H9 (cell line): ENCODE measurements at regions not wholly inside any gene's neighbourhood (a gene's known extent, or its start where the extent isn't known, plus 50 kb on each side); places are given as distances from the start of the nearest gene placed in this dataset.

Experiments
- DNase-seq: peaks from one replicate; pipeline ENCODE4 v3.0.0-alpha.2; 2017
- H2AFZ ChIP-seq: one replicate; pipeline ENCODE4 v1.6.1; 2013; ENCODE audit warnings: mild to moderate bottlenecking, low read length, control low read depth, moderate library complexity
- H2AK5ac ChIP-seq: 2 replicates; pipeline ENCODE4 v1.6.1; 2013; ENCODE audit warnings: low read length, control low read depth, mixed read lengths; ENCODE audit not compliant: insufficient read length
- H2BK120ac ChIP-seq: one replicate; pipeline ENCODE4 v1.6.1; 2013; ENCODE audit warnings: low read depth, mild to moderate bottlenecking, low read length, control low read depth, inconsistent platforms; ENCODE audit not compliant: poor library complexity, severe bottlenecking
- H2BK12ac ChIP-seq: 2 replicates; pipeline ENCODE4 v1.6.1; 2013; ENCODE audit warnings: low read length, control low read depth, mixed read lengths, low read depth; ENCODE audit not compliant: insufficient read length
- H2BK15ac ChIP-seq: 2 replicates; pipeline ENCODE4 v1.6.1; 2013; ENCODE audit warnings: low read depth, low read length, control low read depth
- H2BK20ac ChIP-seq: one replicate; pipeline ENCODE4 v1.6.1; 2013; ENCODE audit warnings: low read depth, mild to moderate bottlenecking, low read length, control low read depth, inconsistent platforms; ENCODE audit not compliant: poor library complexity, severe bottlenecking
- H2BK5ac ChIP-seq: 2 replicates; pipeline ENCODE4 v1.6.1; 2013; ENCODE audit warnings: low read length, control low read depth, mixed read lengths; ENCODE audit not compliant: insufficient read length
- H3K14ac ChIP-seq: 2 replicates; pipeline ENCODE4 v1.6.1; 2013; ENCODE audit warnings: low read length, control low read depth; ENCODE audit not compliant: insufficient read depth
- H3K18ac ChIP-seq: 2 replicates; pipeline ENCODE4 v1.6.1; 2013; ENCODE audit warnings: low read depth, mild to moderate bottlenecking, mixed read lengths, low read length, control low read depth; ENCODE audit not compliant: insufficient read length
- H3K23ac ChIP-seq: 2 replicates; pipeline ENCODE4 v1.6.1; 2013; ENCODE audit warnings: low read length, control low read depth, mixed read lengths, low read depth; ENCODE audit not compliant: insufficient read length
- H3K23me2 ChIP-seq: 2 replicates; pipeline ENCODE4 v1.6.1; 2013; ENCODE audit warnings: low read depth, mild to moderate bottlenecking, mixed read lengths, low read length, control low read depth; ENCODE audit not compliant: insufficient read length, poor library complexity, severe bottlenecking
- H3K27ac ChIP-seq: 2 replicates; pipeline ENCODE4 v1.5.1; 2013; ENCODE audit warnings: low read length, control low read depth, mixed read lengths, low read depth; ENCODE audit not compliant: insufficient read length
- H3K27me3 ChIP-seq: 2 replicates; pipeline ENCODE4 v1.6.1; 2013; ENCODE audit warnings: low read length, control low read depth, inconsistent platforms; ENCODE audit not compliant: insufficient read depth
- H3K4ac ChIP-seq: 2 replicates; pipeline ENCODE4 v1.6.1; 2013; ENCODE audit warnings: low read depth, mild to moderate bottlenecking, control low read depth, inconsistent platforms, low read length, moderate library complexity
- H3K4me1 ChIP-seq: 2 replicates; pipeline ENCODE4 v1.6.1; 2013; ENCODE audit warnings: low read length, control low read depth, inconsistent platforms; ENCODE audit not compliant: insufficient read depth
- H3K4me2 ChIP-seq: 2 replicates; pipeline ENCODE4 v1.6.1; 2013; ENCODE audit warnings: low read length, control low read depth, mixed read lengths; ENCODE audit not compliant: insufficient read length, insufficient read depth
- H3K56ac ChIP-seq: 2 replicates; pipeline ENCODE4 v1.6.1; 2013; ENCODE audit warnings: low read depth, mild to moderate bottlenecking, mixed read lengths, low read length, control low read depth; ENCODE audit not compliant: insufficient read length
- H3K79me1 ChIP-seq: 2 replicates; pipeline ENCODE4 v1.6.1; 2013; ENCODE audit warnings: low read depth, mild to moderate bottlenecking, moderate library complexity, low read length, control low read depth, inconsistent platforms; ENCODE audit not compliant: insufficient read depth, poor library complexity, severe bottlenecking
- H3K79me2 ChIP-seq: 2 replicates; pipeline ENCODE4 v1.6.1; 2013; ENCODE audit warnings: low read length, control low read depth, inconsistent platforms; ENCODE audit not compliant: insufficient read depth
- H3K9ac ChIP-seq: 2 replicates; pipeline ENCODE4 v1.6.1; 2013; ENCODE audit warnings: low read length, control low read depth, mixed read lengths; ENCODE audit not compliant: insufficient read length; ENCODE audit errors: extremely low read depth
- H3K9me3 ChIP-seq: one replicate; pipeline ENCODE4 v1.6.1; 2013; ENCODE audit warnings: low read depth, low read length, inconsistent platforms; ENCODE audit not compliant: control insufficient read depth
- H3T11ph ChIP-seq: one replicate; pipeline ENCODE4 v1.6.1; 2013; ENCODE audit warnings: mild to moderate bottlenecking, low read length, control low read depth, inconsistent platforms
- H4K20me1 ChIP-seq: one replicate; pipeline ENCODE4 v1.6.1; 2013; ENCODE audit not compliant: control insufficient read depth, insufficient read length, insufficient read depth
- H4K5ac ChIP-seq: 2 replicates; pipeline ENCODE4 v1.6.1; 2013; ENCODE audit warnings: low read depth, mild to moderate bottlenecking, mixed read lengths, low read length, control low read depth; ENCODE audit not compliant: insufficient read length
- H4K8ac ChIP-seq: replicated peaks from 2 replicates; pipeline ENCODE4 v1.6.1; 2013; ENCODE audit warnings: low read length, control low read depth, mixed read lengths, low read depth; ENCODE audit not compliant: insufficient read length
- H4K91ac ChIP-seq: 2 replicates; pipeline ENCODE4 v1.6.1; 2013; ENCODE audit warnings: low read depth, mild to moderate bottlenecking, moderate library complexity, mixed read lengths, low read length, control low read depth; ENCODE audit not compliant: insufficient read length
- H3K27ac Mint-ChIP-seq, 3 experiments: 2 replicates in 2 of 3; 3 replicates in 1 of 3; pipeline ENCODE4 v1.8.0; 2020 to 2021; ENCODE audit warnings: mixed read lengths in 3 of 3, mild to moderate bottlenecking in 1 of 3, moderate library complexity in 1 of 3
- H3K27me3 Mint-ChIP-seq: 2 replicates; pipeline ENCODE4 v1.8.0; 2021; ENCODE audit warnings: low read depth, mild to moderate bottlenecking, moderate library complexity, mixed read lengths
- H3K36me3 Mint-ChIP-seq, 3 experiments: 2 replicates in 2 of 3; 3 replicates in 1 of 3; pipeline ENCODE4 v1.8.0; 2020 to 2021; ENCODE audit warnings: low read depth in 3 of 3, mixed read lengths in 3 of 3; ENCODE audit not compliant: insufficient read depth in 1 of 3
- H3K4me1 Mint-ChIP-seq, 2 experiments: 2 replicates each; pipeline ENCODE4 v1.8.0; 2020; ENCODE audit warnings: mixed read lengths in 2 of 2
- H3K4me3 Mint-ChIP-seq, 2 experiments: 2 replicates in 1 of 2; 3 replicates in 1 of 2; pipeline ENCODE4 v1.8.0; 2020 to 2021; ENCODE audit warnings: mild to moderate bottlenecking in 2 of 2, mixed read lengths in 2 of 2, moderate library complexity in 1 of 2
- H3K9me3 Mint-ChIP-seq, 2 experiments: 2 replicates in 1 of 2; 3 replicates in 1 of 2; pipeline ENCODE4 v1.8.0; 2020; ENCODE audit warnings: mild to moderate bottlenecking in 2 of 2, mixed read lengths in 2 of 2, moderate library complexity in 1 of 2
- CTCF ChIP-seq: fragments of 200-600 bp; sonication (generic); conservative IDR thresholded peaks from 3 replicates; pipeline ENCODE4 v1.8.0; 2021; ENCODE audit warnings: antibody characterized with exemption, mild to moderate bottlenecking
- WGBS: extraction: QIAGEN DNeasy Blood & Tissue Kit; methylation state at CpG from one replicate; pipeline ENCODE4 v1.1.7; 2013; ENCODE audit warnings: missing lambda C conversion rate, low lambda C conversion rate, mixed read lengths; ENCODE audit not compliant: insufficient read length; ENCODE audit errors: extremely low coverage; 5-methylcytosine and 5-hydroxymethylcytosine counted together

GRCh38 chr6:105747823-105748405, 338.2 kb upstream of the PRDM1 start:
- no peak overlapping the region for H2AFZ ChIP-seq
- no peak overlapping the region for H3K56ac ChIP-seq
- no peak overlapping the region for H4K5ac ChIP-seq
- no peaks in the 10 kb centered on the region for H3K27me3 ChIP-seq
- H3K27ac ChIP-seq = no peak overlapping the region
- Mint-ChIP-seq H3K36me3 (0 out of 7 replicates have a peak, but pooled peaks cover 0 to 3% (median 2%) of the 10 kb centered on the region in 3 experiments), H3K27ac (peak overlapping the region in 1 of 3 experiments; percentile 37; a peak in 1 of 7 replicates), H3K4me3 (no peak overlapping the region), H3K9me3 (no peaks in the 10 kb centered on the region; a peak in 2 of 5 replicates), H3K27me3 (no peaks in the 10 kb centered on the region), H3K4me1 (peaks cover 12 to 24% of the 10 kb centered on the region in 2 experiments)
- H3K18ac ChIP-seq = no peak overlapping the region
- TF ChIP-seq CTCF = no peak
- no peaks in the 10 kb centered on the region for H3K79me1 ChIP-seq
- no peak overlapping the region for H3T11ph ChIP-seq
- no peak overlapping the region for H2BK120ac ChIP-seq
- H3K79me2 ChIP-seq = no peaks in the 10 kb centered on the region
- no peaks in the 10 kb centered on the region for H4K20me1 ChIP-seq
- H2BK20ac ChIP-seq = no peak overlapping the region
- peaks cover 3% of the 10 kb centered on the region; the same call in 1 of the 2 replicates for H3K4me1 ChIP-seq
- no peak overlapping the region for H3K23ac ChIP-seq
- no peak overlapping the region for H2BK15ac ChIP-seq
- no peak overlapping the region for H3K4ac ChIP-seq
- H2BK12ac ChIP-seq = no peak overlapping the region
- DNase-seq = no peak
- no peaks in the 10 kb centered on the region for H3K23me2 ChIP-seq
- H4K8ac ChIP-seq = no peak overlapping the region
- H2BK5ac ChIP-seq = no peak overlapping the region
- H3K14ac ChIP-seq = no peak overlapping the region
- H2AK5ac ChIP-seq = no peak overlapping the region
- no peak overlapping the region for H4K91ac ChIP-seq
- no peaks in the 10 kb centered on the region for H3K9me3 ChIP-seq
- no CpG with 5 or more reads among the region's 3 CpGs for WGBS
- H3K9ac ChIP-seq = no peak overlapping the region
- no peak overlapping the region for H3K4me2 ChIP-seq
